A673 (cell line): ENCODE measurements at regions not wholly inside any gene's neighbourhood (a gene's known extent, or its start where the extent isn't known, plus 50 kb on each side); places are given as distances from the start of the nearest gene placed in this dataset.

Experiments
- BruUV-seq: library from RNA; stranded (reverse); fragments of 400-500 nt; replicated peaks from 2 replicates; lab custom pipeline; 2021; lab: Mats Ljungman, UMichigan
- CTCF ChIA-PET: fragments of 300-600 bp; sonication (Branson Sonifier 250); formaldehyde crosslinking; loops from one replicate; lab custom pipeline; 2022; ENCODE audit warnings: antibody characterized with exemption; lab: Charles Lee
- POLR2A ChIA-PET: fragments of 300-600 bp; sonication (Branson Sonifier 250); formaldehyde crosslinking; loops from one replicate; lab custom pipeline; 2022; ENCODE audit warnings: antibody characterized with exemption; ENCODE audit not compliant: low non-redundant PET; lab: Charles Lee
- DNase-seq: peaks from one replicate; pipeline ENCODE4 v3.0.0-alpha.2; 2015; ENCODE audit warnings: low spot score
- H3K27ac ChIP-seq: fragments of 200-600 bp; sonication (generic); 2 replicates; pipeline ENCODE4 v1.5.1; 2016; ENCODE audit warnings: mixed run types, low read depth, mild to moderate bottlenecking, mixed read lengths, antibody characterized with exemption, low read length; ENCODE audit not compliant: poor library complexity, severe bottlenecking
- H3K27me3 ChIP-seq: fragments of 200-600 bp; sonication (generic); replicated peaks from 2 replicates; pipeline ENCODE4 v1.6.1; 2017; ENCODE audit warnings: mixed run types, low read depth, mild to moderate bottlenecking, mixed read lengths, antibody characterized with exemption, low read length; ENCODE audit not compliant: insufficient read depth, poor library complexity
- H3K36me3 ChIP-seq: fragments of 200-600 bp; sonication (generic); 2 replicates; pipeline ENCODE4 v1.6.1; 2016; ENCODE audit warnings: mixed run types, mild to moderate bottlenecking, mixed read lengths, antibody characterized with exemption, low read length; ENCODE audit not compliant: insufficient read depth, poor library complexity, severe bottlenecking
- H3K4me1 ChIP-seq: fragments of 200-600 bp; sonication (generic); 2 replicates; pipeline ENCODE4 v1.6.1; 2017; ENCODE audit warnings: mixed run types, mild to moderate bottlenecking, mixed read lengths, antibody characterized with exemption, low read length; ENCODE audit not compliant: insufficient read depth, poor library complexity, severe bottlenecking
- H3K4me3 ChIP-seq: fragments of 200-600 bp; sonication (generic); 2 replicates; pipeline ENCODE4 v1.5.1; 2016; ENCODE audit warnings: low read depth, mixed run types, mild to moderate bottlenecking, mixed read lengths, low read length; ENCODE audit not compliant: poor library complexity, severe bottlenecking
- H3K9me3 ChIP-seq: fragments of 200-600 bp; sonication (generic); 2 replicates; pipeline ENCODE4 v1.6.1; 2016; ENCODE audit warnings: mixed run types, low read depth, mild to moderate bottlenecking, mixed read lengths, antibody characterized with exemption, low read length; ENCODE audit not compliant: poor library complexity, severe bottlenecking
- CTCF ChIP-seq: fragments of 300-800, 200-600 bp; sonication (generic); conservative IDR thresholded peaks from 2 replicates; pipeline ENCODE4 v1.5.1; 2017; ENCODE audit warnings: low read depth, mild to moderate bottlenecking, antibody characterized with exemption, low read length, moderate library complexity, mixed read lengths
- EZH2 ChIP-seq: fragments of 200-600 bp; sonication (generic); IDR thresholded peaks from 2 replicates; pipeline ENCODE4 v1.6.1; 2017; ENCODE audit warnings: borderline replicate concordance, low read depth, mild to moderate bottlenecking, mixed read lengths, antibody characterized with exemption, low read length; ENCODE audit not compliant: poor library complexity, severe bottlenecking
- intact Hi-C: fragments of 100-400 bp; cut with micrococcal nuclease; formaldehyde crosslinking; loops from one replicate; pipeline ENCODE4 v1.10.0; 2022; ENCODE audit not compliant: unreplicated experiment

GRCh38 chr20:10848810-10849370 is 175.1 kb upstream of the JAG1 start:
- TF ChIP-seq EZH2 (no peak), CTCF (no peak)
- no TSS peak for BruUV-seq
- no peak overlapping the region for H3K27ac ChIP-seq
- ChIA-PET POLR2A (no interaction called here), CTCF (no interaction called here)
- no peaks in the 10 kb centered on the region for H3K27me3 ChIP-seq
- no peaks in the 10 kb centered on the region for H3K9me3 ChIP-seq
- H3K4me3 ChIP-seq: no peak overlapping the region
- no peaks in the 10 kb centered on the region for H3K36me3 ChIP-seq
- DNase-seq: peak; percentile 65
- no peaks in the 10 kb centered on the region for H3K4me1 ChIP-seq
- intact Hi-C loops: no loop called here

- Histone ChIP-seq H3K27me3 (no peaks in the 10 kb centered on the region), H3K27ac (no peak overlapping the region), H3K4me3 (no peak overlapping the region), H3K4me1 (no peaks in the 10 kb centered on the region), H3K9me3 (no peaks in the 10 kb centered on the region), H3K36me3 (no peaks in the 10 kb centered on the region)
- BruUV-seq: no TSS peak
- ChIA-PET CTCF (no interaction called here), POLR2A (no interaction called here)
- no peak for TF ChIP-seq CTCF
- TF ChIP-seq EZH2: no peak
- DNase-seq: no peak
- intact Hi-C loops: no loop called here
Measured at GRCh38 chr20:10853176-10853575, 179.4 kb upstream of the JAG1 start.

- Histone ChIP-seq H3K4me1 (no peaks in the 10 kb centered on the region), H3K36me3 (no peaks in the 10 kb centered on the region), H3K4me3 (no peak overlapping the region), H3K27me3 (no peaks in the 10 kb centered on the region), H3K9me3 (no peaks in the 10 kb centered on the region), H3K27ac (no peak overlapping the region)
- no peak for DNase-seq
- TF ChIP-seq CTCF: no peak
- no peak for TF ChIP-seq EZH2
- intact Hi-C loops: no loop called here
- BruUV-seq: no TSS peak
- ChIA-PET POLR2A (no interaction called here), CTCF (no interaction called here)
Measured at GRCh38 chr20:10853731-10854130, 179.9 kb upstream of the JAG1 start.
